Fibroblast of villous mesenchyme (primary cell): ENCODE measurements at regions not wholly inside any gene's neighbourhood (a gene's known extent, or its start where the extent isn't known, plus 50 kb on each side); places are given as distances from the start of the nearest gene placed in this dataset.

Experiments used
- DNase-seq: peaks from one replicate; pipeline ENCODE4 v3.0.0-alpha.2; 2010; ENCODE audit warnings: low read depth
- H3K4me3 ChIP-seq: 2 replicates; pipeline ENCODE4 v1.5.1; 2011; ENCODE audit warnings: low read depth, mild to moderate bottlenecking, low read length
- CTCF ChIP-seq: IDR thresholded peaks from 2 replicates; pipeline ENCODE4 v1.5.1; 2012; ENCODE audit warnings: low read depth, mild to moderate bottlenecking, low read length; ENCODE audit not compliant: insufficient read depth

- DNase-seq = no peak
- H3K4me3 ChIP-seq = no peak overlapping the region
- TF ChIP-seq CTCF = no peak
Observed at GRCh38 chr2:136232456-136233172, 114.7 kb upstream of the CXCR4 start.

GRCh38 chr2:136230464-136230863, 112.5 kb upstream of the CXCR4 start:
- DNase-seq = no peak
- no peak for TF ChIP-seq CTCF
- no peak overlapping the region for H3K4me3 ChIP-seq

GRCh38 chr2:136226903-136227302, 109.0 kb upstream of the CXCR4 start:
- TF ChIP-seq CTCF = no peak

GRCh38 chr2:136225950-136226835, 108.2 kb upstream of the CXCR4 start:
- DNase-seq = no peak

More at GRCh38 chr2:136226903-136227302, 109.0 kb upstream of the CXCR4 start:
- H3K4me3 ChIP-seq = no peak overlapping the region
- no peak for DNase-seq

GRCh38 chr2:136223274-136223673, 105.3 kb upstream of the CXCR4 start:
- no peak for DNase-seq
- H3K4me3 ChIP-seq = no peak overlapping the region
- no peak for TF ChIP-seq CTCF

More at GRCh38 chr2:136225950-136226835, 108.2 kb upstream of the CXCR4 start:
- no peak for TF ChIP-seq CTCF
- no peak overlapping the region for H3K4me3 ChIP-seq

GRCh38 chr2:136222862-136223261, 104.9 kb upstream of the CXCR4 start:
- no peak overlapping the region for H3K4me3 ChIP-seq
- DNase-seq = no peak
- TF ChIP-seq CTCF = no peak
